DOHH2 (cell line): ENCODE measurements at regions not wholly inside any gene's neighbourhood (a gene's known extent, or its start where the extent isn't known, plus 50 kb on each side); places are given as distances from the start of the nearest gene placed in this dataset.

ENCODE experiments used
- CTCF ChIP-seq: fragments of 200-600 bp; sonication (generic); IDR thresholded peaks from one replicate; pipeline ENCODE4 v1.5.1; 2014; ENCODE audit warnings: antibody characterized with exemption, mild to moderate bottlenecking, low read depth, low read length; ENCODE audit not compliant: poor library complexity, severe bottlenecking
- EZH2phosphoT487 ChIP-seq: fragments of 200-600 bp; sonication (generic); IDR thresholded peaks from 2 replicates; pipeline ENCODE4 v1.6.1; 2017; ENCODE audit warnings: borderline replicate concordance, mild to moderate bottlenecking, antibody characterized with exemption, low read length, moderate library complexity, mixed read lengths

GRCh38 chr7:35533902-35534301 lies 161.0 kb downstream of the HERPUD2 start:
- TF ChIP-seq CTCF (no peak), EZH2phosphoT487 (no peak)
